Head of caudate nucleus (tissue), 42 donors: ENCODE measurements at regions not wholly inside any gene's neighbourhood (a gene's known extent, or its start where the extent isn't known, plus 50 kb on each side); places are given as distances from the start of the nearest gene placed in this dataset.
"Not testable (repeated sequence)": the region's sequence is repeated elsewhere in the genome, so short reads cannot be mapped to it uniquely, and the experiment has no call there.

Experiments used
- DNase-seq, 42 donors: peaks; one replicate each; pipeline versions ENCODE4 v3.0.0 to v3.0.0-alpha.2; 2020 to 2021; ENCODE audit warnings: mixed read lengths in 7 of 42
- intact Hi-C: fragments of 100-400 bp; cut with DNase I; formaldehyde crosslinking; loops from one replicate; pipeline ENCODE4 v1.15.0; 2022

GRCh38 chr14:71339650-71340415 lies 432.6 kb downstream of the PCNX1 start:
- intact Hi-C loops = no loop called here
- DNase-seq = no peak

- intact Hi-C loops = no loop called here
- no peak for DNase-seq
Measured at GRCh38 chr14:71341156-71341555, 433.9 kb downstream of the PCNX1 start.

GRCh38 chr14:71343724-71344123 lies 436.5 kb downstream of the PCNX1 start:
- intact Hi-C loops = no loop called here
- no peak for DNase-seq

- no peak for DNase-seq
- intact Hi-C loops = no loop called here
Measured at GRCh38 chr14:71344506-71344905, 437.2 kb downstream of the PCNX1 start.

- intact Hi-C loops = no loop called here
- no peak for DNase-seq
Measured at GRCh38 chr14:71346685-71347084, 439.4 kb downstream of the PCNX1 start.

GRCh38 chr14:71348394-71348793 lies 441.1 kb downstream of the PCNX1 start:
- intact Hi-C loops = no loop called here

GRCh38 chr14:71348817-71349216 lies 441.6 kb downstream of the PCNX1 start:
- intact Hi-C loops = no loop called here
- DNase-seq = no peak

More at GRCh38 chr14:71348394-71348793, 441.1 kb downstream of the PCNX1 start:
- no peak for DNase-seq

GRCh38 chr14:71354142-71354541 lies 446.9 kb downstream of the PCNX1 start:
- intact Hi-C loops = no loop called here
- DNase-seq = no peak

GRCh38 chr14:71354801-71355200 lies 447.5 kb downstream of the PCNX1 start:
- DNase-seq = no peak
- intact Hi-C loops = no loop called here

GRCh38 chr14:71355324-71356201 lies 448.3 kb downstream of the PCNX1 start:
- peak in 3 of 42 donors; percentile 11 to 41 (median 27) for DNase-seq
- intact Hi-C loops = no loop called here

GRCh38 chr14:71358209-71358931 lies 451.1 kb downstream of the PCNX1 start:
- intact Hi-C loops = no loop called here

GRCh38 chr14:71358932-71359421 lies 451.7 kb downstream of the PCNX1 start:
- intact Hi-C loops, DNase-seq: not testable (repeated sequence)

More at GRCh38 chr14:71358209-71358931, 451.1 kb downstream of the PCNX1 start:
- DNase-seq = no peak

GRCh38 chr14:71359823-71360222 lies 452.6 kb downstream of the PCNX1 start:
- intact Hi-C loops = no loop called here
- DNase-seq = no peak

- intact Hi-C loops = no loop called here
- DNase-seq = no peak
Measured at GRCh38 chr14:71361336-71361735, 454.1 kb downstream of the PCNX1 start.

GRCh38 chr14:71361874-71362273 lies 454.6 kb downstream of the PCNX1 start:
- DNase-seq = no peak
- intact Hi-C loops = no loop called here

- DNase-seq = peak in 5 of 42 donors; percentile 7 to 57 (median 24)
- intact Hi-C loops = no loop called here
Measured at GRCh38 chr14:71362282-71362681, 455.0 kb downstream of the PCNX1 start.

- no peak for DNase-seq
- intact Hi-C loops = no loop called here
Measured at GRCh38 chr14:71362920-71363584, 455.8 kb downstream of the PCNX1 start.

GRCh38 chr14:71363946-71364925 lies 457.0 kb downstream of the PCNX1 start:
- DNase-seq = no peak
- intact Hi-C loops = no loop called here
